ENCODE measurements at regions not wholly inside any gene's neighbourhood (a gene's known extent, or its start where the extent isn't known, plus 50 kb on each side); places are given as distances from the start of the nearest gene placed in this dataset.
"Not testable (repeated sequence)": the region's sequence is repeated elsewhere in the genome, so short reads cannot be mapped to it uniquely, and the experiment has no call there.

DNA sequence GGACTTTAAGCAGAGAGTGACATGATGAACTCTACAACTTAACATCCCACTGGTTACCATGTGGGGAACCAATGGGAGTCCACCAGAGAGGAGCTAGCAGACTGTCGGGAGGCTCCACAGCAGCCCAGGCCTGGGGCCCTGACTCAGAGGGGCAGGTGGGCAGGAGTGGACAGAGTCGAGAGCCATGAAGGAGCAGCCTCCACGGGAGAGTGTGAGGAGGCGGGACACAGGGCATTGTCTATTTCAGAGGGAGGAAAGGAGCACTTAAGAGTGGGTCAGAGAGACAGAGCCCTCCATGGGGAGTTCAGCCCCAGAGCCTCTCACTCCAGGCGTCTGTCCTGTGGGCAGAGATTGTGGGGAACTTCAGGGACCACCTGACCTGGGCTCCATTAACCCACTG lies 118.7 kb downstream of the CYP26B1 start:
- no peak for DNase-seq

DNA sequence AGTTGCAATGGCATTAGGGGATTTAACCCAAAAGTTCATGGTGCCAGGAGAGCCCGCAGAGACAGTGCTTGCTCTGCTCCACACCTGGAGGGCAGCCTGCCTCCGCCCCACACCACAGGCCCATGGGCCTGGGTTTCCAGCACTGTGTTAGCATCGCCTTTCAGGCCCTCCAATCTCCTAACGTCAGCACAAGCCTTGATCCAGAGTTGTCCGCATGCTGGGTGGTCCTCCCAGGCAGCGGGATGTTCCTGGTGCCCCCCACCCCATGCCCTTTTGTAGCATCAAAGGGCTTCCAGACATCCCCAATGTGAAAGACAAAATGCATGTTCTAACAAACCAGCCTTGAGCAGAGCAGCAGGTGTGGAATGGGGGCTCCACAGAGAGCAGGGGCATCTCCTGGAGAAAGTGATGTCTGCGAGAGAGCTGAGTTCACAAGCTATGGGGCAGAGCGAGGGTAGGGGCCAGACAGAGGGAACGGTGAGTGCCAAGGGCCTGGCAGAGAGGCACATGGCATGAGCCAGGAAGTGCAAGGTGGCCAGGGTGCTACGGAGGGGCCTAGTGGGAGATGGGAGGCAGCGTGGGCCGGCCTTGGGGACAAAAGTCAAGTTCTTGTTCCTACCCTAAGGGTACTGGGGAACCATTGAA lies 119.2 kb downstream of the CYP26B1 start:
- no peak for DNase-seq

DNA sequence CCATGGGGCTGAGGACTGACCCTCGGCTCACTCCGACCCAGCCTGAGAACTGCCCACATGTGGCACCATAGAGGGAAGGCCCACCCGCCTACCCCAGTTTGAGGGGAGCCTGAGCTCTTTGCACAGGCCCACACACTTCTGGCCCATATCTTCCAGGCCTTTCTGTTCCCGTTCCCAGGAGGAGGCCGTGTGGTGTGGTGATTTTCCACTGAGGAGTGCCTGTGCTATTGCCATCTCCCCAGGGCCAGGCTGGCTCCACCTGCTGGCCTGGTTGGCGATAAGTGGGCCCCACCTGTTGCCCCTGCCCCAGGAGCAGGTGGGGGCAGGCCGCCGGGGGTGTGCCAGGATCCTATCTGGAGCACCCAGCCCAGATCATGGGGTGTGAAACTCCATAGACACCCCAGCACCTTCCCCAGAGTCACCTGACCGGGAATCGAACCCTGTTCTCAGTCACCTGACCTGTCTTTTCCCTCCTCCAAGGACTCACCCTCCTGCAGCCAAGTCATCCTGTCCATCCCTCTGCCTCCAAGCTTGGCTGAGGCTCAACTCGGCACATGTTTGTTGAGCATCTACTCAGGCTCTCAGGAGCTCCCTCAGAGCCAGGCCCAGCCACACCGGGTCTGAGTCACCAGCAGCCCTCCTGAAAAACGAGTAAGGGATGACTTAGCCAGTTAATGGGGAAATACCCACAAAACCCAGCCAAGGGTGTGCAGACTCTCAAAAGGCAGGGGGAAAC lies 120.1 kb downstream of the CYP26B1 start:
- DNase-seq = no peak

DNA sequence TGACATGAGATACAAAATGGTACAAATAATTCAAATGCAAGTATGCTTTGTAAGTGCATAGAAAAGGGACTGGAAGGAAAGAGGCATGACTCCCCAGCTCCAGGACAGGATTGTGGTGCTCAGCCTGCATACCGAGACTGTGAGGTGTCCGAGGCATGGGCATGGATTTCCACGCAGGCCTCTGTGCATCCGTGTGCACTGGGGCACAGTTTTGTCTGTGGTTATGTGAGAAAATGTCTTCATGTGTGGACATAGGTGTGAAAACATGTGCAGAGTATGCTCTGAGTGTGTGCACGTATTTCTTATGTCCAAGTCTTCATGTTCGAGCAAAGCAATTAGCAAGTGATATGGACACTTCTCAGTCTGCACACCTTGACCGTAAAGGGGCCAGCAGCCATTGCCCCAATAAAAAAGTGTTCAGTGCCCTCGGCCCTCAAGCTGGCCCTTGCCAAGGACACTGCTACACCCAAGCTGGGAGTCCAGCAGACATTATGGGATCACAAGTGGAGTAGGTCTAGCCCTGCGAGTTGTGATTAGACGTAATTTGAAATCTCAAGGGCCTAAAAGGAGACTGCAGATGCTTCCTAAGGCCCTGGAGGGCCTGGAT lies 120.7 kb downstream of the CYP26B1 start:
- DNase-seq = no peak

DNA sequence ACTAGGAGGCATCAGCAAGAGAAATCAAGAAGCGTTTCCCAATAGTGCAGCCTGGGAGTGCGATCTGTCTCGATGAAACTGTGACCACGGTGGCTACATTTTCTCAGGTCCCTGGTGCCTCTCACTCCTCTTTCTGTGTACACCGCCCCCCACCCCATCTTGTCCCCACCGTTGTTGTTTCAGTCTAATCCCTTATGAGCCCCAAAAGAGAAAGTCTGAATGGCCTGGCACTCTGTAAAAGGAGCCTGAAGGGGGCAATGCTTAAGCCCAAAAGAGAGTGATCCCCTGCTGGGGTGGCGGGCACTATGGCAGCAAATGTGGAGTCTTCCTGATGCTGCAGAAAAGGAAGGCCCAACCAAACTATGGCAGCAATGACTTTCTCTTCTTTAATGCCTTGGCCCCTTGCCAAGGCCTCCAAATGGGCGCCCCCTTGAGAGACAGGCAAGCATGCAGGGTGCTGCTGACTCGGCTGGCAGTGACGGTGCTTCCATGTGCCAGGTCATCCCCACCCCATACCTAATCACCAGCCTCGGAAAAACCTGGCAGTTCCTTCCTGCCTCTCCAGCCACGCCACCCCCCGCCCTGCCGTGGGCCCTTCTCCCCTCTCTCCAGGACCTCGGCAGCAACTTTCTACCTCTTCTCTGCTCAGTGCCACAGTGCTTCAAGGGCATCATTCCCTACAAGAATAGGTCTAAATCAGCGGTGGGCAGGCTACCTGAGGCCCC lies 123.0 kb downstream of the CYP26B1 start:
- no peak for DNase-seq

DNA sequence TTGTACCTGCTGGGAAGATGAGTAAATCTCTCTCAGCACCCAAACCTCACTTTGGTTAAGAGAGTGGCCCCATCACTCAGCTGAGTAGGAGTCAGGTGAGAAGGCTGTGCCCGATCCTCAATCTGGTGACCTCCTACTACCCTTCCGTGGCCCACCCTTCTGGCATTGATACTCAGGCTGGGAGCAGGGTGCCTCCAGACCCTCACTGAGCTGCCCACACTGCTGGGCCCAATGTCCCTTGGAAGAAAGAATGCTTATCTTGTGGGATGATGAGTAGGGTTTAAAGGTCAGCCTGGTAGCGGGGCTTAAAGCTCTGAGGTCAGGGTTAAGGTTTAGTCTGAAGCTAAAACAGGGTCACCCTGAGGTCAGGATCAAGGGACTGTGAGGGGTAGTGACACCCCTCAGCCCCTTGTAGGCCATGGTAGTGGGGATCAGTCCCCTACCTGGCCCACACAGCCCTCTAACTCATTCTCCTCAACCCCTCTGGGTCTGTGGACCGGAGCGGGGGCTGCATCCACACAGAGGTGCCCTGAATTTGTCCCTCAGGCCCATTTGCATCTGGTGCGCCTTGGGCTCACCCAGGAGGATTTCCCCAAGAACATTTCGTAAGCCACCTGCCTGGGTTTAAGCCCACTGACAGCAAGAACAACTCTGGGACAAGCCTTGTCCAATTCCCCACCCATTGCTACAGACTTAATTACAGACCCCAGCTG lies 123.8 kb downstream of the CYP26B1 start:
- DNase-seq = no peak

DNA sequence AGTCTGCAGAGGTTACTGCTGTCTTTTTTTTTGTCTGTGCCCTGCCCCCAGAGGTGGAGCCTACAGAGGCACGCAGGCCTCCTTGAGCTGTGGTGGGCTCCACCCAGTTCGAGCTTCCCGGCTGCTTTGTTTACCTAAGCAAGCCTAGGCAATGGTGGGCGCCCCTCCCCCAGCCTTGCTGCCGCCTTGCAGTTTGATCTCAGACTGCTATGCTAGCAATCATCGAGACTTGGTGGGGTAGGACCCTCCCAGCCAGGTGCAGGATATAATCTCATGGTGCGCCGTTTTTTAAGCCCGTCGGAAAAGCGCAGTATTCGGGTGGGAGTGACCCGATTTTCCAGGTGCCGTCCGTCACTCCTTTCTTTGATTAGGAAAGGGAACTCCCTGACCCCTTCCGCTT lies 126.3 kb downstream of the CYP26B1 start:
- not testable (repeated sequence) for DNase-seq

DNA sequence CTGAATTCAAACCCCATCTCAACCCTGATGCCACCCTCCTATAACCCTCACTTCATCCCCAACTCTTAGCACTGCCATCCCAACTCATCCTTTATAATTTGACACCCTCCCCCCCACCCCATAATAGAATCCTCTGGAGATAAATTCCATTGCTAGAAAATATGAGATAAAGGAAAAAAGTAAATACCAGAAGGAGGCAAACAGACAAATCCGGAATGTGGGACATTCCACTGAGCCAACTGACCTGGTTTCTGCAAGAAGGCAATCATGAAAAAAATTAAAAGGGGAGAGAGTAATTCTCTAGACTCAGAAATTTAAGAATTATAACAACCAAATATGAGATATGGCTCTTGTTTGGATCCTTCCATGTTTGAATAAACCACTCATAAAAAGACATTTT lies 132.4 kb downstream of the CYP26B1 start:
- DNase-seq = no peak

DNA sequence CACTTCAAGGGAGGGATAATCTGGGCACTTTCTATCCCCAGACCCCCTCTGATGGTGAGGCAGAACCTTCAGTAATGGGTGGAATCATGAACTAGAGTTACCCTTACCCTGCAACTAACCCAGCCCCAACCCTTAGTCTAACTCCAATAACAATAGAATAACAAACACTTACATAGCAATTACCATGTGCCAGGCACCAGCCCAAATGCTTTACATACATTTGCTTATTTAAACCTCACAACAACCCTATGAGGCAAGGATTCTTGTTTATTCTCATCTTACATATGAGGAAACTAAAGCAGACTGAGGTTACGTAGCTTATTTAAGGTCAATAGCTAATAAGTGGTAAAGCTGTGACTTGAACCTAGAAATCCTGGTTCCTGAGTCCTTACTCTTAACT lies 132.8 kb downstream of the CYP26B1 start:
- DNase-seq = no peak

DNA sequence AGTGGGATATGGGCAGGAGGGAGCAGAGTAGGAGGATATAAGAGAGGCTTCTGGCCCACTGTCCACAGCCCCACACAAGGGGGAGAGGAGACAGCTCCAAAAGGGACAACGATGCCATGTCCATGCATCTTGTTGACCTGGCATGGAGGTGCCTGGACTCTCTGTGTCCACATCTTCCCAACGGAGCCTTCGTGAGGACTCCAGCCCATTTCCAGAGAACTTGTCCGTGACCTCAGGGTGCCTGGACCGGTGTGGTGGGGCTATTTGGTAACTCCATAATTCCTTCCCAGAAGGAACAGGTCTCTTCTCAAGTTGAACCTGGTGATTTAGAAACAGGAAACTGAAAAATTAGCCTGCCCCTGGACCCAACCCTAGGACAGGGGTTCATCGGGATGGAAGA lies 133.9 kb downstream of the CYP26B1 start:
- no peak for DNase-seq

DNA sequence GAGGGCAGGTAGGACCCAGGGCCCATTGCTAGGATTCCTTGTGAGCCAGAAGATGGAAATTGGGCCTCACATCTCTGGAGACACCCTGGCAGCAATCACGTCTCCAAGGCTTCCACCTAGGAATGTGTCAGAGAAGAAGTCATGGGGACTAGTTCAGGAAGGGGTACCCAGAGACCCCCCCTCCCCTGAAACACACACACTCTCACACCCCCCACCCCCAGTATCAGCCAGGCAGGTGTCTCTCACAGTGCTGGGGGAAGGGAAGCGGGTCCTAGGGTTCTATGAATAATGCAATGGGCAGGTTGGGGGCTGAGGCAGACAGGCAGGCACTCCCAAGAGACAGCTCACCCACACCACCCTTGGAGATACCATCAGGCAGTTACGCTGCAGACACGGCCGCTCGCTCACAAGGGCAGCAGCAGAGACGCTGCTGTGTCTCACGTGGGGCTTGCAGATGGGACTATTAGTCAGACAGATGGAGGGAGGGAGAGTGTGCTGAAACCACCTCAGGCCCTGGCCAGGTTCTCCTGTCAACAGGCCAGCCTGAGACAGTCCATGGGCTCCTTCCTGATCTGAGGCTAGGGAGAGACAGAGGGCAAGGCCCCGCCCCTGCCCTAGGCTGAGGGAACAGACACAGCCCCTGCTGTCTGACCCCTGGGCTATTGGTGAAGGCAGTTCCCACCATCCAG lies 134.6 kb downstream of the CYP26B1 start:
- DNase-seq = no peak

DNA sequence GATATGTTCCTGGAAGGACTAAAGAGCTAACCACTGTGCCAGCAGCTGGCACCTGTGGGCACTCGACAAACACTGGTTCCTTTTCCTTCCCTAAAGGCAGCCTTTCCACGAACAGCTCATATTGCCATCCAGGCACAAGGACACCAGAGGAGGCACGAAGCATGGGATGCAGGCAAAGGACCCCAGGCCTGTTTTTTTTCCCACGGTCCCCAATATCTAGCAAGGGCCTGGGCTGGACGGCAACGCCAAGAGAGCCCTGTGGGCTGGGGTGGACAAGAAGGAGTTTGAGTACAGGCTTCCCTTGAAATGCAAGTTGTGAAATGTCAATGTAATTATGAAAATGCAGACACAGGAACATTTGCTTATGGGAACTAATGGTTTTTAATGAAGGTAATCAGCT lies 135.9 kb downstream of the CYP26B1 start:
- DNase-seq = no peak

DNA sequence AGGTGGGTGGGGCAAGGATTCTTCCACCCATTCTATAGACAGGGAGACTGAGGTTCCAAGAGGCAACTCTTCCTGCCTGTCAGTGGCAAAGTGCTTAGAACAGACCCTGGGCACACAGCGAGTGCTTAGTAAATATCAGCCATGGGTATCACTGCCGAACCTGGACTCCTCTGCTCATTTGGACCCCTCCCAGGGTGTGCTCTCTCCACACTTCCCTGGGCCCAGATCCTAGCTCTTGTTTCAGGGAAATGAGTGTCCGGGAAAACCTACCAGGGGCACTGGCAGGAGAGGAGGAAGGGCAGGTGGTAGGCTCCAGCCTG lies 136.3 kb downstream of the CYP26B1 start:
- DNase-seq = no peak

DNA sequence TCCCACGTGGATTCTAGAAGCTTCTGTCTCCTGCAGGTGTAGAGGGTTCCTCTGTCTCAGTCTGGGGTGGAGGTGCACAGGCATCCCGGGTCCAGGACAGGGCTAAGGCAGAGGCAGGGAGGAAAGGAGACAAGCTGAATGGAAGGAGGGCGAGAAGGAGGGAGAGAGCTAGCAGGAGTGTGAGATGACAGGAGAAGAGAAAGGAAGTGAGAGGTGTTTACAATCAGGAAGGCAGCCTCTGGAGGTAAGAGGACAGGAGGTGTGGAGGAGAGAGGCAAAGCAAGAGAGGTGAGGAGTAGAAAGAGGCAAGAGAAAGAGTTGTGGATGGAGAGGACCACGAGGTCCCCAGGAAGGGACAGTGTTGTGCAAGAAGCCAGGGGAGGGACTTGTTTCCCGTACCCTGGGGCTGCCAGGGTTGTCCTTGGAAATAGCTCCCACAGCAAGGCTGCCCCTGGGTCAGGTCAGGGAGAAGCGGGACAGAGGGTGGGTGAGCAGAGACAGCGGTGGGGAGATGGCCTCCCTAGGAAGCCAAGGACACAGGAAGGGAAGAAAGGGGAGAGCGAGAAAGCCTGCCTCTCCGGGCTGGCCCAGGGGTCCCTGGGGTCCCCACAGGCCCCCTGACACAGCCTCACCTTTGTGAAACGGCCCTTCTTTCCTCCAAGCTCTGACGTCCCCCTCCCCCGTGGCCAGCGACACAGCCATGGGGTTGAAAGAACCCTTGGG lies 136.9 kb downstream of the CYP26B1 start:
- DNase-seq = no peak

DNA sequence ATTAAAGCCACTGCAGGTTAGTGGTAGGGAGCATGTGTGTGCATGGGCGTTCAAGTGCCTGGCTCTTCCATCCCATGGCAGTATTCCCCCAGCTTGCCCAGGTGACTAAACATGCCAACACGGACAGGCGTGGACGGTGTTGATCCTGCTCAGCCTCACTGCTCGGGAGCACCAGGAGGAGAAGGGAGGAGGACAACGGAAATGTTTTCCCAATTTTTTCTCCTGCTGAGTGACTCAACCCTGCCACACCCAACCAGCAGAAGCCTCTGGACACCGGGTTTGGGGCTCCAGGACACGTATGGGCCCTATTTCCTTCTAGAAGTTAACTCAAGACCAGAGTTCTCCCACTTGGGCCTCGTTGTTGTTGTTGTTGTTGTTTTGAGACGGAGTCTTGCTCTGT lies 139.1 kb downstream of the CYP26B1 start:
- DNase-seq = no peak

DNA sequence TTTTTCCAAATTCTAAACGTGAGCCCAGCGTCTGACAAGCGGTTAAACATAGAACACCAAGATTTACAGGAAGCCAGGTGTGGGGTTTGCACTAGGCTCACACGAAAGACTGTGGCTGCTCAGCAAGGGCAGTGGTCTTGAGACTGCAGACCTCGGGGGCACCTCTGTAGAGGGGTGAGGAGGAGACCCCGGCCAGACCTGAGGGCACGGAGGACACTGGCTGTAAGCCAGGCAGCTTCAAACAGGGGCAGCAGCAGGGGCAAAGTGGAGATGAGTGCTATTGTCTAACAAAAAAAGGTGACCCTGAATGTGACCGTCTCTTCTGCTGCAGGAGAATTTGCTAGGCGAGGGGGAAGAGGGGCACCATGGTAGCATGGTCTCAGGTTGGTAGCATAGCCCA lies 140.3 kb downstream of the CYP26B1 start:
- no peak for DNase-seq

DNA sequence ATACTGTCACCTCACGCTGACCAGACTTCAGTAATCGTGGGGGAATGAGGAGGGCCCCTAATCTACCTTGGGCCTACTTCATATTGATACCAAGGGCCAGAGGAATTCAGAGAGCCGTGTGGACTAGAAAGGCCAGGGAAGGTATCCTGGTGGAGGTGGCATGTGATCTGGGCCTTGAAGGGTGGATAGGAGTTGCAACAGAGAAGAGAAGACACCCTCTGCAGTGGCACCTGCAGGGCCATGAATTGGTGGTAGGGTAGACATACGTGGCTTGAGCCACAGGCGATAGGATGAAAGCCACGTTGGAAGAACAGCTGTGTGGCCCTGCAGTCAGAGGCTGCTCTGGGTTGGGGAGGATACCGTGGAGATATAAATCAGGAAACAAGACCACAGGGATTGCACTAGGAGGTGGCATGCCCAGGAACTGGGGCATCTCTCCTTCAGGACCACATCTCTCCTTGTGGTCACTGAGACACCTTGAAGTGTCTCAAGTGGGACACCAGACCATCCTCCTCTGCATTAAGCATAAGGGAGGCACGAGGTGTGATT lies 141.4 kb downstream of the CYP26B1 start:
- DNase-seq = no peak

DNA sequence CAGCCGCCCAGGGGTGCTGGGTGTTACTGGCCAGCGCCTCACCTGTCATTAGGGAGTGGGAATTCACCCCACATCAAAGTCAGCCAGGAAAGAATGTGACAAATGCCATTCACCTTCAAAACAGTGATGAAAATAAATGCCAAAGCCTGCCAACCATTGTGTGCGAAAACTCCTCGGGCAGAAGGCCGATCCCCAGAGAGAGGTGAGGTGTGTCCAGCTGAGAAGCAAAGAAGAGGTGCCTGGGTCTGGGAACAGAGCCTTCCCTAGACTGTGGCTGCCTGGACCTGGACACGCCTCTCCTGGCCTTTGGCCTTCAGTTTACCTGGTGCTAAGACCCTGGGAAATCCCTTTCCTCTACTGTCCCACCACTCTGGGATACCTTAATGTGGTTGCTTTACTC lies 142.7 kb downstream of the CYP26B1 start:
- DNase-seq = no peak

DNA sequence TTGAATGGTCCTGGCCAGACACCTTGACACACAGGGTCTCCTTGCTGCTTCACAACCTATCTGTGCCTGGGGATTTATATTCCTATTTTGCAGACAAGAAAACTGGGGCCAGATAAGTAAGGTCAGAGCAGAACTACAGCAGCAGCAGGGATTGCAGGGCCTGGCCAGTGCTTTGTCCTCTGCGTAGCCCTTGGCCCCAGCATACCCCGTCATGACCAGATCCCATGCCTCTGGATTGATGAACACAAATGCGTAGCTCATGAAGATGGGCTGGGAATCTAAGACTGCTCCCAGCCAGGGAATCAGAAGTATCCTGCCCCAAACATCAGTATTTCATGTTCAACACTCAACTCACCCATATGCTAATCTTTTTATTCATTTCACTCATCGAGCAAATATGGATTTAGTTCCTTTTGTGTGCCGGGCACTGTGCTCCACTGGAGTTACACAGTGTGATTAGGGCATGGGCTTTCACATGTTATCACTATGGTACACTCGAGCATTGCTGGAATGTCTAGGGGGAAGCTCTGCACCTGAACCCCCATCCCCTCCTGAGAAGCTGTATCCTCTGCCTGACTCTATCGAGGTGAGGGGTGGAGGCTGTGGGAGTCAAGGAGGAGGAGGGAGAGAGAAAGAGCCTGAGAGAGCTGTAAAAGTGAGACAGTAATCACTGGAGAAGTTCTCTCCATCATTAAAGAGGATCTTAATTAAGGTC lies 143.3 kb downstream of the CYP26B1 start:
- DNase-seq = no peak

DNA sequence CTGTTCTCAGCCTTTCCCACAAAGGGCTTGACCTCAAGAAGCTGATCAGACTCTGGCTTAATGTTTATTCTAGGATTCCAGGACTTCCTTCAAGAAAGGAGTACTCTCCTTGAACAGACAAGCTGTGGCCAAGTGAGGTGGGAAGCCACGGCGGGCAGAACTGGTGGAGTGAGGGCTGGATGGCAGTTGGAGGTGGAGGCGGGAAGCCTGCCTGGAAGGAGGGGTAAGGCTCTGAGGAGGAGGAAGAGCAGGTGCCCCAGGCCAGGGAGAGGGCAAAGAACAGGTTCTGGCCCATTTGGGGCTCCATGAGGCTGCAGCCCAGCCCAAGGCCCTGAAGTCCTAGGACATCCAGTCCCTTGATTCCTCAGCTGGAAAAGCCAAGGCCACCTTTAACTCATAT lies 143.9 kb downstream of the CYP26B1 start:
- DNase-seq = no peak

DNA sequence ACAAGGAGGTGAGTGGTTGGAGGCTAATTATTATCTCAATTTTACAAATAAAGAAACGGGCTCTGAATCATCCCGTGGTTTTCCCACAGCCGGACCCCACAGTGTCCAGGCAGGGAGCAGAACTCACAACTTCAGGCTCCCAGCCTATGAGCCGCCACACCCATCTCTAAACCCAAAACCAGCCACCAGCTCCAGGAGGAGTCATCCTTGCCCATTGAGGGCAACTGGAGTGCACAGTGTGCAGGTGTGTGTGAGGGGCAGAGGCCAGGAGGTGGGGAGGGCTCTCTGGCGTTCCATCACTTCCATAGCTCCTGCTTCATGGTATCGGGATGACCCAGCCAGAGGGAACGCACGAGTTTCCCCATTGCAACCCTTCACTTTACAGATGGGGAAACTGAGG lies 144.5 kb downstream of the CYP26B1 start:
- DNase-seq = no peak
